ENCODE measurements at regions not wholly inside any gene's neighbourhood (a gene's known extent, or its start where the extent isn't known, plus 50 kb on each side); places are given as distances from the start of the nearest gene placed in this dataset.
A peak's percentile ranks its signal among the peaks of the same experiment; 100 is the strongest.

GRCh38 chr5:92911851-92912250, 669.2 kb downstream of the NR2F1-AS1 start:
- no peak for DNase-seq (ENCODE audit: low read depth)
- TF ChIP-seq, protein P1, sequence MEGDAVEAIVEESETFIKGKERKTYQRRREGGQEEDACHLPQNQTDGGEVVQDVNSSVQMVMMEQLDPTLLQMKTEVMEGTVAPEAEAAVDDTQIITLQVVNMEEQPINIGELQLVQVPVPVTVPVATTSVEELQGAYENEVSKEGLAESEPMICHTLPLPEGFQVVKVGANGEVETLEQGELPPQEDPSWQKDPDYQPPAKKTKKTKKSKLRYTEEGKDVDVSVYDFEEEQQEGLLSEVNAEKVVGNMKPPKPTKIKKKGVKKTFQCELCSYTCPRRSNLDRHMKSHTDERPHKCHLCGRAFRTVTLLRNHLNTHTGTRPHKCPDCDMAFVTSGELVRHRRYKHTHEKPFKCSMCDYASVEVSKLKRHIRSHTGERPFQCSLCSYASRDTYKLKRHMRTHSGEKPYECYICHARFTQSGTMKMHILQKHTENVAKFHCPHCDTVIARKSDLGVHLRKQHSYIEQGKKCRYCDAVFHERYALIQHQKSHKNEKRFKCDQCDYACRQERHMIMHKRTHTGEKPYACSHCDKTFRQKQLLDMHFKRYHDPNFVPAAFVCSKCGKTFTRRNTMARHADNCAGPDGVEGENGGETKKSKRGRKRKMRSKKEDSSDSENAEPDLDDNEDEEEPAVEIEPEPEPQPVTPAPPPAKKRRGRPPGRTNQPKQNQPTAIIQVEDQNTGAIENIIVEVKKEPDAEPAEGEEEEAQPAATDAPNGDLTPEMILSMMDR (conservative IDR thresholded peaks at IDR 0.05; ENCODE audit: low read depth, low read length) = no peak
- H3K4me3 ChIP-seq (ENCODE audit: low read depth, low read length) = no peak overlapping the region

GRCh38 chr5:92911293-92911692, 669.7 kb downstream of the NR2F1-AS1 start:
- DNase-seq (ENCODE audit: low read depth) = no peak
- TF ChIP-seq, protein P1 (conservative IDR thresholded peaks at IDR 0.05; ENCODE audit: low read depth, low read length) = no peak
- no peak overlapping the region for H3K4me3 ChIP-seq (ENCODE audit: low read depth, low read length)

DNA sequence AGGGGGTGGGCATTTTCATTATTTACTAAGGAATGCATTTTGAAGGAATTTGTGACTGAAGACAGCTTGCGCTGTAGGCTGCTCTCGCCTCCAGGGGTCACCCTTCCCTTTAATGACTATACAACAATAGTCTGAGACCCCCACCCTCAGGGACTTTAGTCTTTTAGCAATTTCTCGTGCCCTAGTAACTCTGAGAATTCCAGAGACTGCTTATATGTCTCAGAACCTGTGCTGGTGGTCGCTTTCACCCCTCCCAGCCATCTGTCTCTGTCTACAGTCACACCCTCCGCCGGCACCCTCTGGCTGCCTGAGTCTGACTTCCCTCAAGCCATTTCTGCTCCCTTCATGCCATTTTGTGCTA, 671.4 kb downstream of the NR2F1-AS1 start:
- H3K4me3 ChIP-seq (ENCODE audit: low read depth, low read length) = no peak overlapping the region
- no peak for DNase-seq (ENCODE audit: low read depth)
- TF ChIP-seq, protein P1 (conservative IDR thresholded peaks at IDR 0.05; ENCODE audit: low read depth, low read length) = peak; percentile 72

DNA sequence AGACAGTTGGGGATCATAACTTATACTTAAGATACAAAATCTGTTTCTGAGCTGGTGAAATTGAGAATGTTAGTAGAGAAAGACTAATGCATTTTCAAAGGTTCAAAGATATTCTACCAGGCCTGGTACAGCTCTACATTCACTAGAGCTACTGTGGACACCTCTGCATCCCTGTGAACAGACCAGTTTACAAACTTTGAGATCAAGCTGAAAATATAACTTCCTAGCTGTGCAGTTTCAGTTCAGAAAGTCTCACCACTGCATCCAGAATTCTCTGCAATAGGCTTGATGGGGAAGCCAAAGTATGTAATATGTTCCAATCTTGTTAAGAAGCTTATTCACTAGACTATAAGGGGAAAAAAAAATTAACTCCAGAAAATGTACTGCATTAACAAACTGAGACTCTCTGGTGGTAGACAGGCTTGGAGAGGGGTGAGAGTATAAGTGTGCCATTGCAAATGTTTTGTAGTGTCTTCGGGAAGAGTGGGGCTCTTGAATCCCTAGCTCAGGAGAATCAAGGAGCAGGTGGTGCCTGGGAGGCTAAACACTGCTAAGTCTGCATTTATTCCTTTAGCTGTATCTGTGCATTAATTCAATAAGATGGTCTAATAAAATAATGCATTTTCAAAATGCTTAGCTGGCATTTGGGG, 671.9 kb downstream of the NR2F1-AS1 start:
- no peak overlapping the region for H3K4me3 ChIP-seq (ENCODE audit: low read depth, low read length)
- DNase-seq (ENCODE audit: low read depth) = no peak
- TF ChIP-seq, protein P1 (conservative IDR thresholded peaks at IDR 0.05; ENCODE audit: low read depth, low read length) = no peak

- no peak for DNase-seq (ENCODE audit: low read depth)
- no peak overlapping the region for H3K4me3 ChIP-seq (ENCODE audit: low read depth, low read length)
- TF ChIP-seq, protein P1 (conservative IDR thresholded peaks at IDR 0.05; ENCODE audit: low read depth, low read length) = no peak
Measured at GRCh38 chr5:92907938-92908606, 672.9 kb downstream of the NR2F1-AS1 start.

GRCh38 chr5:92906798-92907376, 674.1 kb downstream of the NR2F1-AS1 start:
- DNase-seq (ENCODE audit: low read depth) = no peak
- TF ChIP-seq, protein P1 (conservative IDR thresholded peaks at IDR 0.05; ENCODE audit: low read depth, low read length) = no peak
- H3K4me3 ChIP-seq (ENCODE audit: low read depth, low read length) = no peak overlapping the region

Data from epithelial cell of proximal tubule (primary cell).